ENCODE measurements at regions not wholly inside any gene's neighbourhood (a gene's known extent, or its start where the extent isn't known, plus 50 kb on each side); places are given as distances from the start of the nearest gene placed in this dataset.
"Not testable (repeated sequence)": the region's sequence is repeated elsewhere in the genome, so short reads cannot be mapped to it uniquely, and the experiment has no call there.

GRCh38 chr10:27319139-27319538, 78.5 kb upstream of the ACBD5 start:
- TF ChIP-seq EP300, POLR2AphosphoS5, POLR2A, CTCF (IDR thresholded peaks at IDR 0.05): not testable (repeated sequence)
